ENCODE measurements at regions not wholly inside any gene's neighbourhood (a gene's known extent, or its start where the extent isn't known, plus 50 kb on each side); places are given as distances from the start of the nearest gene placed in this dataset.

DNA sequence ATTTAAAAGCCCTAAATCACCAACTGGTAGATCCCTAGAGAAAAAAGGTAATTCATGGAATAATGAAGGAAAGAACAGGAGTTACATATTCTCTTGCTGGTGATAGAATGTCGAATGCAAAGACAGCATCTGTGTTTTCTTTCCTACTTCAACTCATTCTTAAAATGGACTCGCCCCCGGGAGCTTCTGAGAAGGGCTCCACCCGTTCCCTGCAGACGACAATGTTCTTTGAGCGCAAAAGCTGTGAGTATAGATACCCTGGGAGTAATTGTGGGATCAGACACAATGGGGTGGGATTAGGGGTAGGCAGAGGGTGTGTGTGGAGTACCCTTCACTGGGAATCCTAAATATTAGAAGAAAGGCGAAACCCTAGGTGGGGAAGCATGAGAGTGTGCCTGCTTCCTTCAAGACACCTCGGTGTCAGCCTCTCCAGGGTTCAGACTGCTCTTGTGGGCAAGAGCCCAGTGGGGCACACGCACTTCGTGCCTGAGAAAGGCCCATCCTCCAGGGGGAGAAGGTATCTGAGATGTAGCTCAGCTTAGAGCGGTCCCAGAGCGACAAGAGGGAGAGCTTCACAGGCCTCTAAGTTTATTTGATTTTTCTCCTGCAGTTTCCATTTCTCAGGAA lies 123.3 kb upstream of the DPYD start:
- TF ChIP-seq YY1 (tag by site-specific recombination; IDR thresholded peaks at IDR 0.05) (no peak), ZNF423 (tag by site-specific recombination; IDR thresholded peaks at IDR 0.05) (no peak), GLIS1 (tag by site-specific recombination; IDR thresholded peaks at IDR 0.05) (no peak), SALL2 (tag by site-specific recombination; IDR thresholded peaks at IDR 0.05; ENCODE audit: borderline replicate concordance) (no peak), ZNF114 (tag by site-specific recombination; IDR thresholded peaks at IDR 0.05) (no peak), ZNF335 (tag by site-specific recombination; conservative IDR thresholded peaks at IDR 0.05) (no peak), ZNF174 (tag by site-specific recombination; IDR thresholded peaks at IDR 0.05) (no peak), CTCF (tag by site-specific recombination; IDR thresholded peaks at IDR 0.05) (no peak)
- TF ChIP-seq, protein P1, sequence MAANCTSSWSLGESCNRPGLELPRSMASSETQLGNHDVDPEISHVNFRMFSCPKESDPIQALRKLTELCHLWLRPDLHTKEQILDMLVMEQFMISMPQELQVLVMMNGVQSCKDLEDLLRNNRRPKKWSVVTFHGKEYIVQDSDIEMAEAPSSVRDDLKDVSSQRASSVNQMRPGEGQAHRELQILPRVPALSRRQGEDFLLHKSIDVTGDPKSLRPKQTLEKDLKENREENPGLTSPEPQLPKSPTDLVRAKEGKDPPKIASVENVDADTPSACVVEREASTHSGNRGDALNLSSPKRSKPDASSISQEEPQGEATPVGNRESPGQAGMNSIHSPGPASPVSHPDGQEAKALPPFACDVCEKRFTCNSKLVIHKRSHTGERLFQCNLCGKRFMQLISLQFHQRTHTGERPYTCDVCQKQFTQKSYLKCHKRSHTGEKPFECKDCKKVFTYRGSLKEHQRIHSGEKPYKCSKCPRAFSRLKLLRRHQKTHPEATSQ (tag by site-specific recombination; IDR thresholded peaks at IDR 0.05): no peak
